GDM1 (cell line): ENCODE measurements at regions not wholly inside any gene's neighbourhood (a gene's known extent, or its start where the extent isn't known, plus 50 kb on each side); places are given as distances from the start of the nearest gene placed in this dataset.
"Not testable (repeated sequence)": the region's sequence is repeated elsewhere in the genome, so short reads cannot be mapped to it uniquely, and the experiment has no call there.

Experiments used
- DNase-seq: peaks from one replicate; lab custom pipeline; 2025; lab: John Stamatoyannopoulos, UW

GRCh38 chr14:34173916-34174315, 223.0 kb upstream of the EGLN3 start:
- no peak for DNase-seq

- no peak for DNase-seq
Measured at GRCh38 chr14:34172550-34173368, 221.9 kb upstream of the EGLN3 start.

- DNase-seq = no peak
Measured at GRCh38 chr14:34172173-34172451, 221.2 kb upstream of the EGLN3 start.

- no peak for DNase-seq
Measured at GRCh38 chr14:34171431-34172172, 220.7 kb upstream of the EGLN3 start.

GRCh38 chr14:34170882-34171281, 220.0 kb upstream of the EGLN3 start:
- DNase-seq = no peak

- no peak for DNase-seq
Measured at GRCh38 chr14:34169561-34169960, 218.7 kb upstream of the EGLN3 start.

- no peak for DNase-seq
Measured at GRCh38 chr14:34168656-34169055, 217.8 kb upstream of the EGLN3 start.

GRCh38 chr14:34165847-34166350, 215.0 kb upstream of the EGLN3 start:
- DNase-seq = no peak

- no peak for DNase-seq
Measured at GRCh38 chr14:34164162-34164864, 213.4 kb upstream of the EGLN3 start.

- no peak for DNase-seq
Measured at GRCh38 chr14:34161351-34162082, 210.6 kb upstream of the EGLN3 start.

- DNase-seq = no peak
Measured at GRCh38 chr14:34160619-34161018, 209.7 kb upstream of the EGLN3 start.

- DNase-seq = no peak
Measured at GRCh38 chr14:34157651-34158050, 206.8 kb upstream of the EGLN3 start.

GRCh38 chr14:34147461-34147860, 196.6 kb upstream of the EGLN3 start:
- no peak for DNase-seq

GRCh38 chr14:34140127-34140526, 189.3 kb upstream of the EGLN3 start:
- DNase-seq = not testable (repeated sequence)

- DNase-seq = not testable (repeated sequence)
Measured at GRCh38 chr14:34139160-34140121, 188.6 kb upstream of the EGLN3 start.

GRCh38 chr14:34138175-34138574, 187.3 kb upstream of the EGLN3 start:
- DNase-seq = no peak

- no peak for DNase-seq
Measured at GRCh38 chr14:34137001-34137745, 186.3 kb upstream of the EGLN3 start.

GRCh38 chr14:34135492-34135891, 184.6 kb upstream of the EGLN3 start:
- DNase-seq = no peak

GRCh38 chr14:34134484-34134883, 183.6 kb upstream of the EGLN3 start:
- DNase-seq = no peak

GRCh38 chr14:34129927-34130552, 179.2 kb upstream of the EGLN3 start:
- no peak for DNase-seq
